K562 (cell line): ENCODE measurements at regions not wholly inside any gene's neighbourhood (a gene's known extent, or its start where the extent isn't known, plus 50 kb on each side); places are given as distances from the start of the nearest gene placed in this dataset.
A peak's percentile ranks its signal among the peaks of the same experiment; 100 is the strongest.

Experiments used
- DACH1 ChIP-seq: fragments of 450-650 bp; IDR thresholded peaks from 2 replicates; pipeline ENCODE4 v1.6.1; 2018; ENCODE audit not compliant: partially characterized antibody
- E2F3 ChIP-seq: fragments of 250-450 bp; sonication (Bioruptor Pico); IDR thresholded peaks from 2 replicates; pipeline ENCODE4 v1.4.0; 2020; ENCODE audit warnings: mild to moderate bottlenecking
- ELF1 ChIP-seq: fragments of 200-800 bp; sonication (Bioruptor generic); IDR thresholded peaks from 2 replicates; pipeline ENCODE4 v1.6.1; 2016; ENCODE audit warnings: missing genetic modification characterization, missing compliant biosample characterization
- HIVEP1 ChIP-seq: fragments of 250-450 bp; sonication (Bioruptor Pico); IDR thresholded peaks from 2 replicates; pipeline ENCODE4 v1.4.0; 2020; ENCODE audit warnings: mild to moderate bottlenecking
- HOMEZ ChIP-seq: fragments of 250-450 bp; sonication (Bioruptor Pico); IDR thresholded peaks from 2 replicates; pipeline ENCODE4 v1.4.0; 2020; ENCODE audit warnings: mild to moderate bottlenecking, moderate library complexity
- ID3 ChIP-seq, 2 experiments: fragments of 250-450 bp in 1 of 2; fragments of 450-650 bp in 1 of 2; sonication (Bioruptor Pico) in 1 of 2; IDR thresholded peaks; 2 replicates each; pipeline versions ENCODE4 v1.6.1 to v1.8.0; 2016 to 2021; ENCODE audit warnings: mild to moderate bottlenecking in 2 of 2, moderate library complexity in 2 of 2, missing compliant biosample characterization in 1 of 2, missing genetic modification characterization in 1 of 2
- MECOM ChIP-seq: fragments of 250-450 bp; sonication (Bioruptor Pico); IDR thresholded peaks from 2 replicates; pipeline ENCODE4 v1.8.0; 2022; ENCODE audit warnings: inconsistent platforms
- MYC ChIP-seq, 2 experiments: fragments of 250-450 bp in 1 of 2; sonication (Bioruptor Pico) in 1 of 2; IDR thresholded peaks; 2 replicates each; pipeline versions ENCODE4 v1.5.1 to v1.6.1; 2012 to 2021; ENCODE audit warnings: low read depth in 2 of 2, borderline replicate concordance in 1 of 2, improper control_type of control experiment in 1 of 2, low read length in 1 of 2, mild to moderate bottlenecking in 1 of 2, moderate library complexity in 1 of 2
- PBX2 ChIP-seq, 2 experiments: IDR thresholded peaks in 1 of 2; conservative IDR thresholded peaks in 1 of 2; 2 replicates each; pipeline ENCODE4 v1.6.1; 2016; ENCODE audit warnings: low read depth in 2 of 2, mild to moderate bottlenecking in 1 of 2, missing compliant biosample characterization in 1 of 2, missing genetic modification characterization in 1 of 2, moderate library complexity in 1 of 2
- PKNOX1 ChIP-seq: fragments of 450-650 bp; IDR thresholded peaks from 2 replicates; pipeline ENCODE4 v1.6.1; 2016
- SMARCB1 ChIP-seq: IDR thresholded peaks from 2 replicates; pipeline ENCODE4 v1.6.1; 2011; ENCODE audit warnings: improper control_type of control experiment, low read depth; ENCODE audit not compliant: insufficient read length
- TCF3 ChIP-seq: sonication (generic); formaldehyde crosslinking; IDR thresholded peaks from 2 replicates; pipeline ENCODE4 v1.4.0; 2020; ENCODE audit warnings: mild to moderate bottlenecking, missing genetic modification reagents
- YY1 ChIP-seq, 3 experiments: IDR thresholded peaks; 2 replicates each; pipeline ENCODE4 v1.6.1; 2011; ENCODE audit warnings: low read length in 2 of 3, mild to moderate bottlenecking in 2 of 3, moderate library complexity in 2 of 3, borderline replicate concordance in 1 of 3, control low read depth in 1 of 3, low read depth in 1 of 3; ENCODE audit not compliant: insufficient read depth in 3 of 3, insufficient replicate concordance in 2 of 3, control insufficient read depth in 1 of 3, insufficient read length in 1 of 3; ENCODE audit errors: extremely low read depth in 1 of 3
- ZBTB17 ChIP-seq: fragments of 450-650 bp; formaldehyde crosslinking; IDR thresholded peaks from 2 replicates; pipeline ENCODE4 v1.4.0; 2020; ENCODE audit warnings: mild to moderate bottlenecking
- ZFX ChIP-seq: sonication (generic); formaldehyde crosslinking; IDR thresholded peaks from 2 replicates; pipeline ENCODE4 v1.8.0; 2022; ENCODE audit warnings: mild to moderate bottlenecking, missing genetic modification reagents, moderate library complexity
- ZNF175 ChIP-seq: fragments of 200-800 bp; sonication (Bioruptor generic); IDR thresholded peaks from 2 replicates; pipeline ENCODE4 v1.6.1; 2016; ENCODE audit warnings: low read depth, mild to moderate bottlenecking, missing genetic modification characterization, missing compliant biosample characterization
- ZNF436 ChIP-seq: fragments of 250-450, 450-650 bp; sonication (Bioruptor Pico); formaldehyde crosslinking; IDR thresholded peaks from 2 replicates; pipeline ENCODE4 v1.7.0; 2020; ENCODE audit warnings: mild to moderate bottlenecking
- ZNF445 ChIP-seq: fragments of 250-450 bp; sonication (Bioruptor Pico); IDR thresholded peaks from 2 replicates; pipeline ENCODE4 v1.4.0; 2020; ENCODE audit warnings: low read depth, mild to moderate bottlenecking, moderate library complexity
- ZNF707 ChIP-seq: fragments of 250-450 bp; sonication (Bioruptor Pico); conservative IDR thresholded peaks from 2 replicates; pipeline ENCODE4 v1.8.0; 2022; ENCODE audit warnings: inconsistent platforms, mild to moderate bottlenecking, moderate library complexity
- ZSCAN32 ChIP-seq: fragments of 450-650 bp; formaldehyde crosslinking; IDR thresholded peaks from 2 replicates; pipeline ENCODE4 v1.4.0; 2020; ENCODE audit warnings: mild to moderate bottlenecking, moderate library complexity

GRCh38 chr1:116824631-116825206, 70.5 kb downstream of the CD2 start (continued):
- TF ChIP-seq ZSCAN32 (CRISPR knock-in tag) (peak; percentile 60; the same call in 1 of the 2 replicates), MECOM (CRISPR knock-in tag) (peak; percentile 31; the same call in 1 of the 2 replicates), TCF3 (CRISPR knock-in tag) (0 out of 2 replicates have a peak, but pooled peaks have one; percentile 15), ELF1 (peak; percentile 46; the same call in 1 of the 2 replicates), E2F3 (CRISPR knock-in tag) (0 out of 2 replicates have a peak, but pooled peaks have one; percentile 31), PKNOX1 (peak; percentile 49), DACH1 (no peak), SMARCB1 (no peak), ZNF707 (0 out of 2 replicates have a peak, but pooled peaks have one; percentile 13), MYC (IDR thresholded peaks at IDR 0.05; ENCODE audit: low read depth, low read length) (0 out of 2 replicates have a peak, but pooled peaks have one; percentile 2), MYC (CRISPR knock-in tag; IDR thresholded peaks at IDR 0.05; ENCODE audit: borderline replicate concordance, low read depth) (no peak), ZNF445 (CRISPR knock-in tag) (0 out of 2 replicates have a peak, but pooled peaks have one; percentile 41), YY1 (IDR thresholded peaks at IDR 0.05; ENCODE audit: borderline replicate concordance in 1 of 3, control insufficient read depth in 1 of 3, extremely low read depth in 1 of 3, insufficient read depth in 3 of 3, insufficient read length in 1 of 3, insufficient replicate concordance in 2 of 3, low read depth in 1 of 3, low read length in 2 of 3) (no peak), ZFX (CRISPR knock-in tag) (0 out of 2 replicates have a peak, but pooled peaks have one; percentile 18), ZBTB17 (0 out of 2 replicates have a peak, but pooled peaks have one; percentile 25), ZNF436 (CRISPR knock-in tag) (no peak), PBX2 (CRISPR knock-in tag; IDR thresholded peaks at IDR 0.05; ENCODE audit: low read depth) (no peak), PBX2 (tag; conservative IDR thresholded peaks at IDR 0.05; ENCODE audit: low read depth) (peak; percentile 75), HOMEZ (0 out of 2 replicates have a peak, but pooled peaks have one; percentile 20), ZNF175 (CRISPR knock-in tag) (0 out of 2 replicates have a peak, but pooled peaks have one; percentile 52), HIVEP1 (CRISPR knock-in tag) (0 out of 2 replicates have a peak, but pooled peaks have one; percentile 32), ID3 (CRISPR knock-in tag; IDR thresholded peaks at IDR 0.05) (no peak), ID3 (tag; IDR thresholded peaks at IDR 0.05) (peak; percentile 26; the same call in 1 of the 2 replicates)
